Vagina (tissue), 2 donors: ENCODE measurements at regions not wholly inside any gene's neighbourhood (a gene's known extent, or its start where the extent isn't known, plus 50 kb on each side); places are given as distances from the start of the nearest gene placed in this dataset.

Experiments
- DNase-seq, 2 donors: peaks; one replicate each; pipeline ENCODE4 v3.0.0-alpha.2; 2017; ENCODE audit errors: extremely low spot score in 2 of 2
- H3K27ac ChIP-seq: fragments of 200-600 bp; sonication (generic); one replicate; pipeline ENCODE4 v1.5.1; 2019
- H3K27me3 ChIP-seq: fragments of 200-600 bp; sonication (generic); one replicate; pipeline ENCODE4 v1.5.1; 2019
- H3K36me3 ChIP-seq, 2 donors: fragments of 200-600 bp; sonication (generic); one replicate each; pipeline ENCODE4 v1.5.1; 2017 to 2019
- H3K4me1 ChIP-seq: fragments of 200-600 bp; sonication (generic); one replicate; pipeline ENCODE4 v1.5.1; 2019
- H3K4me3 ChIP-seq, 2 donors: fragments of 200-600 bp; sonication (generic); 1 replicate in 1 of 2; 2 replicates in 1 of 2; pipeline ENCODE4 v1.5.1; 2016 to 2019
- H3K9me3 ChIP-seq: fragments of 200-600 bp; sonication (generic); one replicate; pipeline ENCODE4 v1.5.1; 2019
- POLR2A ChIP-seq, 2 donors: fragments of 450-650 bp; IDR thresholded peaks; one replicate each; pipeline ENCODE4 v1.6.1; 2017; ENCODE audit warnings: antibody characterized with exemption in 2 of 2, mild to moderate bottlenecking in 2 of 2, moderate library complexity in 2 of 2
- POLR2AphosphoS5 ChIP-seq, 2 donors: sonication (generic); formaldehyde crosslinking; IDR thresholded peaks; one replicate each; pipeline ENCODE4 v1.9.0; 2017; ENCODE audit warnings: antibody characterized with exemption in 2 of 2, mild to moderate bottlenecking in 2 of 2, low read depth in 1 of 2; ENCODE audit not compliant: insufficient read depth in 1 of 2
- intact Hi-C: fragments of 100-400 bp; cut with DNase I; formaldehyde crosslinking; loops from one replicate; pipeline ENCODE4 v1.15.1; 2023
- TF ChIP-seq, protein P1 (sequence below), 3 experiments: fragments of 450-650 bp in 2 of 3; fragments of 200-600 bp in 1 of 3; sonication (generic) in 1 of 3; IDR thresholded peaks; one replicate each; pipeline ENCODE4 v1.5.1; 2017 to 2019; ENCODE audit warnings: antibody characterized with exemption in 3 of 3, mild to moderate bottlenecking in 2 of 3, moderate library complexity in 2 of 3

DNA sequence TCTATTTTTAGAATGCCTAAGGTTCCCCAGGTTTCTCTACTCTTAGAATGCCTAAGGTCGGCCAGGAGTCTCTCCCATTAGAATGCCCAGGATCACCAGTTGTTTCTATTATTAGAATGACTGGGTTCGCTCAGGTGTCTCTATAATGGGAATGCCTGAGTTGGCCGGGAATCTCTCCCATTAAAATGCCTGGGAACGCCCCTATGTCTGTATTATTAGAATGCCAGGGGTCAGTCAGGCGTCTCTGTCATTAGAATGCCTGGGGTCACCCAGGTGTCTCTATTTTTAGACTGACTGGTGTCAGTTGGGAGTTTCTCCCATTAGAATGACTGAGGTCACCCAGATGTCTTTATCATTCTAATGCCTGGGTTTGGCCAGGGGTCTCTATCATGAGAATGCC is 2252.5 kb downstream of the TP53TG3F start:
- TF ChIP-seq POLR2AphosphoS5 (IDR thresholded peaks at IDR 0.05; ENCODE audit: insufficient read depth in 1 of 2, low read depth in 1 of 2) (no peak), POLR2A (IDR thresholded peaks at IDR 0.05) (no peak)
- TF ChIP-seq, protein P1, sequence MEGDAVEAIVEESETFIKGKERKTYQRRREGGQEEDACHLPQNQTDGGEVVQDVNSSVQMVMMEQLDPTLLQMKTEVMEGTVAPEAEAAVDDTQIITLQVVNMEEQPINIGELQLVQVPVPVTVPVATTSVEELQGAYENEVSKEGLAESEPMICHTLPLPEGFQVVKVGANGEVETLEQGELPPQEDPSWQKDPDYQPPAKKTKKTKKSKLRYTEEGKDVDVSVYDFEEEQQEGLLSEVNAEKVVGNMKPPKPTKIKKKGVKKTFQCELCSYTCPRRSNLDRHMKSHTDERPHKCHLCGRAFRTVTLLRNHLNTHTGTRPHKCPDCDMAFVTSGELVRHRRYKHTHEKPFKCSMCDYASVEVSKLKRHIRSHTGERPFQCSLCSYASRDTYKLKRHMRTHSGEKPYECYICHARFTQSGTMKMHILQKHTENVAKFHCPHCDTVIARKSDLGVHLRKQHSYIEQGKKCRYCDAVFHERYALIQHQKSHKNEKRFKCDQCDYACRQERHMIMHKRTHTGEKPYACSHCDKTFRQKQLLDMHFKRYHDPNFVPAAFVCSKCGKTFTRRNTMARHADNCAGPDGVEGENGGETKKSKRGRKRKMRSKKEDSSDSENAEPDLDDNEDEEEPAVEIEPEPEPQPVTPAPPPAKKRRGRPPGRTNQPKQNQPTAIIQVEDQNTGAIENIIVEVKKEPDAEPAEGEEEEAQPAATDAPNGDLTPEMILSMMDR (IDR thresholded peaks at IDR 0.05): no peak
- Histone ChIP-seq H3K4me3 (no peak overlapping the region), H3K27me3 (no peaks in the 10 kb centered on the region), H3K4me1 (no peaks in the 10 kb centered on the region), H3K27ac (no peak overlapping the region), H3K36me3 (no peaks in the 10 kb centered on the region), H3K9me3 (peaks cover 6% of the 10 kb centered on the region)
- DNase-seq: peak in 1 of 2 donors; percentile 28
- intact Hi-C loops: no loop called here

DNA sequence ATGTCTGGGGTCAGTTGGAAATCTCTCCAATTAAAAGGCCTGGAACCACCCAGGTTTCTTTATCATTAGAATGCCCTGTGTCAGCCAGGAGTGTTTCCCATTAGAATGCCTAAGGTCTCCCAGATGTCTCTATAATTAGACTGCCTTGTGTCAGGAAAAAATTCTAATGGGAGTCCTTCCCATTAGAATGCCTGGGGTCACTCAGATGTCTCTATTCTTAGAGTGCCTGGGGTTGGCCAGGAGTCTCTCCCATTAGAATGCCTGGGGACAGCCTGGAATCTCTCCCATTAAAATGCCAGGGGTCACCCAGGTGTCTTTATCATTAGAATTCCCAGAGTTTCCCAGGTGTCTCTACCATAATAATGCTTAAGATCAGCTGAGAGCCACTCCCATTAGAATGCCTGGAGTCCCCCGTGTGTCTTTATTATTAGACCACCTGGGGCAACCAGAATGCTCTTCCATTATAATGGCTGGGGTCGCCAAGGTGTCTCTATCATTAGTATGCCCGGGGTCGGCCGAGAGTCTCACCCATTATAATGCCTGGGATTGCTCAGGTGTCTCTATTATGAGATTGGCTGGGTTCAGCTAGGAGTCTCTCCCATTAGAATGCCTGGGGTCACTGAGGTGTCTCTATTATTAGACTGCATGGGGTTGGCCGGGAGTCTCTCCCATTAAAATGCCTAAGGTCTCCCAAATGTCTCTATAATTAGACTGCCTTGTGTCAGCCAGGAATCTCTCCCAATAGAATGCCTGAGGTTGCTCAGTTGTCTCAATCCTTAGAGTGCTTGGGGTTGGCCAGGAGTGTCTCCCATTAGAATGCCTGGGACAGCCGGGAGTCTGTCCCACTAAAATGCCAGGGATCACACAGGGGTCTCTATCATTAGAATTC is 2254.6 kb downstream of the TP53TG3F start:
- H3K4me1 ChIP-seq: no peaks in the 10 kb centered on the region
- no peaks in the 10 kb centered on the region for H3K36me3 ChIP-seq
- peak in 1 of 2 donors; percentile 70 for DNase-seq
- H3K4me3 ChIP-seq: no peak overlapping the region
- peaks cover 6% of the 10 kb centered on the region for H3K9me3 ChIP-seq
- intact Hi-C loops: no loop called here
- no peaks in the 10 kb centered on the region for H3K27me3 ChIP-seq
- no peak overlapping the region for H3K27ac ChIP-seq
- TF ChIP-seq, protein P1 (IDR thresholded peaks at IDR 0.05): no peak
- no peak for TF ChIP-seq POLR2AphosphoS5 (IDR thresholded peaks at IDR 0.05; ENCODE audit: insufficient read depth in 1 of 2, low read depth in 1 of 2)
- no peak for TF ChIP-seq POLR2A (IDR thresholded peaks at IDR 0.05)

DNA sequence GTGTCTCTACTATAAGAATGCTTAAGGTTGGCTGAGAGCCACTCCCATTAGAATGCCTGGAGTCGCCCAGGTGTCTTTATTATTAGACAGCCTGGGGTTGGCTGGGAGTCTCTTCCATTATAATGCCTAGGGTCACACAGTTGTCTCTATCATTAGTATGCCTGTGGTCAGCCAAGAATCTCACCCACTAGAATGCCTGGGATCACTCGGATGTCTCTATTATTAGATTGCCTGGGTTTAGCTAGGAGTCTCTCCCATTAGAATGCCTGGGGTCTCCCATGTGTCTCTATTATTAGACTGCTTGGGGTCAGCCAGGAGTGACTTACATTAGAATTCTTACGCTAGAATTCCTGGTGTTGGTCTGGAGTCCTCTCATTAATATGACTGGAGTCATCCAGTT is 2255.3 kb downstream of the TP53TG3F start:
- H3K9me3 ChIP-seq: peaks cover 6% of the 10 kb centered on the region
- TF ChIP-seq, protein P1 (IDR thresholded peaks at IDR 0.05): no peak
- no peak for TF ChIP-seq POLR2A (IDR thresholded peaks at IDR 0.05)
- TF ChIP-seq POLR2AphosphoS5 (IDR thresholded peaks at IDR 0.05; ENCODE audit: insufficient read depth in 1 of 2, low read depth in 1 of 2): no peak
- no peaks in the 10 kb centered on the region for H3K36me3 ChIP-seq
- no peaks in the 10 kb centered on the region for H3K4me1 ChIP-seq
- no peaks in the 10 kb centered on the region for H3K27me3 ChIP-seq
- H3K4me3 ChIP-seq: no peak overlapping the region
- H3K27ac ChIP-seq: no peak overlapping the region
- DNase-seq: no peak
- intact Hi-C loops: no loop called here

DNA sequence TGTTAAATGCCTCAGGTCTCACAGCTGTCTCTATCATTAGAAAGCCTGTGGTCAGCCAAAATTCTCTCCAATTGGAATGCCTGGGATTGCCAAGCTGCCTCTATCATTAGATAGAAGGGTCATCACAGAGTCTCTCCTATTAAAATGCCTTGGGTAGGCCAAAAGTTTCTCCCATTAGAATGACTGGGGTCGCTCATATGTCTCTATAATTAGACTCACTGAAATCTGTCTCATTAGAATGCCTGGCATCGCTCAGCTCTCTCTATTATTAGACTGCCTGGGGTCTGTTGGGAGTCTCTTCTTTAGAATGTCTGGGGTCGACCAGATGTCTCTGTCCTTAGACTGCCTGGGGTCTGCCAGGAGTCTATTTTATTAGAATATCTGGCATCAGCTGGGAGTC is 2265.1 kb downstream of the TP53TG3F start:
- no peaks in the 10 kb centered on the region for H3K4me1 ChIP-seq
- TF ChIP-seq POLR2AphosphoS5 (IDR thresholded peaks at IDR 0.05; ENCODE audit: insufficient read depth in 1 of 2, low read depth in 1 of 2) (no peak), POLR2A (IDR thresholded peaks at IDR 0.05) (no peak)
- TF ChIP-seq, protein P1 (IDR thresholded peaks at IDR 0.05): no peak
- H3K9me3 ChIP-seq: no peaks in the 10 kb centered on the region
- DNase-seq: no peak
- no peaks in the 10 kb centered on the region for H3K27me3 ChIP-seq
- no peak overlapping the region for H3K27ac ChIP-seq
- intact Hi-C loops: no loop called here
- H3K4me3 ChIP-seq: no peak overlapping the region
- no peaks in the 10 kb centered on the region for H3K36me3 ChIP-seq

DNA sequence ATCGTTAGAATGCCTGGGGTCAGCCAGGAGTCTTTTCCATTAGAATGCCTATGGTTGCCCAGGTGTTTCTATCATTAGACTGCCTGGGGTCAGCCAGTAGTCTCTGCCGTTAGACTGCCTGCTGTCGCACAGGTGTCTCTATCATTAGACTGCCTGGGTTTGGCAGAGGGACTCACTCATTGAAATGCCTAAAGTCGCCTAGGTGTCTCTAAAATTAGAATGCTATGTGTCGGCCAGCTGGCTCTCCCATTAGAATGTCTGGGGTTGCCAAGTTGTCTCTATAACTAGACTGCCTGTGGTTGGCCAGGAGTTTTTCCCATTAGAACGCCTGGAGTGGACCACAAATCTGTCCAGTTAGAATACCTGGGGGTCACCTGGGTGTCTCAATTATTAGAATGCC is 2266.5 kb downstream of the TP53TG3F start:
- TF ChIP-seq POLR2AphosphoS5 (IDR thresholded peaks at IDR 0.05; ENCODE audit: insufficient read depth in 1 of 2, low read depth in 1 of 2) (no peak), POLR2A (IDR thresholded peaks at IDR 0.05) (no peak)
- TF ChIP-seq, protein P1 (IDR thresholded peaks at IDR 0.05): no peak
- H3K27ac ChIP-seq: no peak overlapping the region
- H3K9me3 ChIP-seq: no peaks in the 10 kb centered on the region
- no peaks in the 10 kb centered on the region for H3K4me1 ChIP-seq
- intact Hi-C loops: no loop called here
- no peak overlapping the region for H3K4me3 ChIP-seq
- H3K27me3 ChIP-seq: no peaks in the 10 kb centered on the region
- H3K36me3 ChIP-seq: no peaks in the 10 kb centered on the region
- peak in 1 of 2 donors; percentile 28 for DNase-seq
